Nephron progenitor cell (in vitro differentiated cells): ENCODE measurements at regions not wholly inside any gene's neighbourhood (a gene's known extent, or its start where the extent isn't known, plus 50 kb on each side); places are given as distances from the start of the nearest gene placed in this dataset.

Source experiments
- DNase-seq: peaks from one replicate; pipeline ENCODE4 v3.0.0; 2021
- H3K27ac Mint-ChIP-seq: 2 replicates; pipeline ENCODE4 v1.8.0; 2021; ENCODE audit warnings: mild to moderate bottlenecking, moderate library complexity, mixed read lengths
- H3K27me3 Mint-ChIP-seq: 2 replicates; pipeline ENCODE4 v1.8.0; 2021; ENCODE audit warnings: mild to moderate bottlenecking, low read depth, mixed read lengths; ENCODE audit not compliant: poor library complexity
- H3K36me3 Mint-ChIP-seq: 2 replicates; pipeline ENCODE4 v1.8.0; 2021; ENCODE audit warnings: low read depth, mixed read lengths
- H3K4me1 Mint-ChIP-seq: 2 replicates; pipeline ENCODE4 v1.8.0; 2021; ENCODE audit warnings: mixed read lengths
- H3K4me3 Mint-ChIP-seq: 2 replicates; pipeline ENCODE4 v1.8.0; 2021; ENCODE audit warnings: mild to moderate bottlenecking, moderate library complexity, mixed read lengths
- H3K9me3 Mint-ChIP-seq: 2 replicates; pipeline ENCODE4 v1.8.0; 2021; ENCODE audit warnings: mild to moderate bottlenecking, moderate library complexity, mixed read lengths
- TF ChIP-seq, protein P1 (sequence below): fragments of 200-600 bp; sonication (generic); IDR thresholded peaks from 2 replicates; pipeline ENCODE4 v1.5.0; 2021; ENCODE audit warnings: antibody characterized with exemption

DNA sequence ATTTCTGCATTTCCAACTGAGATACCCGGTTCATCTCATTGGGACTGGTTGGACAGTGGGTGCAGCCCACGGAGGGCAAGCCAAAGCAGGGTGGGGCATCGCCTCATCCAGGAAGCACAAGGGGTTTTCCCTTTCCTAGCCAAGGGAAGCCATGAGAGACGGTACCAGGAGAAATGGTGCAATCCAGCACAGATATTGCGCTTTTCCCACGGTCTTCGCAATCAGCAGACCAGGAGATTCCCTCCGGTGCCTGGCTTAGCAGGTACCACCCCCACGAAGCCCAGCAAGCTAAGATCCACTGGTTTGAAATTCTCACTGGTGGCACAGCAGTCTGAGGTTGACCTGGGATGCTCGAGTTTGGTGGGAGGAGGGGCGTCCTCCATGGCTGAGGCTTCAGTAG, 527.0 kb downstream of the TLE1 start:
- H3K27ac Mint-ChIP-seq: no peak overlapping the region
- H3K27me3 Mint-ChIP-seq: peaks cover 3% of the 10 kb centered on the region
- TF ChIP-seq, protein P1, sequence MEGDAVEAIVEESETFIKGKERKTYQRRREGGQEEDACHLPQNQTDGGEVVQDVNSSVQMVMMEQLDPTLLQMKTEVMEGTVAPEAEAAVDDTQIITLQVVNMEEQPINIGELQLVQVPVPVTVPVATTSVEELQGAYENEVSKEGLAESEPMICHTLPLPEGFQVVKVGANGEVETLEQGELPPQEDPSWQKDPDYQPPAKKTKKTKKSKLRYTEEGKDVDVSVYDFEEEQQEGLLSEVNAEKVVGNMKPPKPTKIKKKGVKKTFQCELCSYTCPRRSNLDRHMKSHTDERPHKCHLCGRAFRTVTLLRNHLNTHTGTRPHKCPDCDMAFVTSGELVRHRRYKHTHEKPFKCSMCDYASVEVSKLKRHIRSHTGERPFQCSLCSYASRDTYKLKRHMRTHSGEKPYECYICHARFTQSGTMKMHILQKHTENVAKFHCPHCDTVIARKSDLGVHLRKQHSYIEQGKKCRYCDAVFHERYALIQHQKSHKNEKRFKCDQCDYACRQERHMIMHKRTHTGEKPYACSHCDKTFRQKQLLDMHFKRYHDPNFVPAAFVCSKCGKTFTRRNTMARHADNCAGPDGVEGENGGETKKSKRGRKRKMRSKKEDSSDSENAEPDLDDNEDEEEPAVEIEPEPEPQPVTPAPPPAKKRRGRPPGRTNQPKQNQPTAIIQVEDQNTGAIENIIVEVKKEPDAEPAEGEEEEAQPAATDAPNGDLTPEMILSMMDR: no peak
- DNase-seq: no peak
- H3K4me3 Mint-ChIP-seq: no peak overlapping the region
- H3K9me3 Mint-ChIP-seq: peaks cover 40% of the 10 kb centered on the region
- H3K36me3 Mint-ChIP-seq: peaks cover 32% of the 10 kb centered on the region
- peaks cover 17% of the 10 kb centered on the region for H3K4me1 Mint-ChIP-seq

DNA sequence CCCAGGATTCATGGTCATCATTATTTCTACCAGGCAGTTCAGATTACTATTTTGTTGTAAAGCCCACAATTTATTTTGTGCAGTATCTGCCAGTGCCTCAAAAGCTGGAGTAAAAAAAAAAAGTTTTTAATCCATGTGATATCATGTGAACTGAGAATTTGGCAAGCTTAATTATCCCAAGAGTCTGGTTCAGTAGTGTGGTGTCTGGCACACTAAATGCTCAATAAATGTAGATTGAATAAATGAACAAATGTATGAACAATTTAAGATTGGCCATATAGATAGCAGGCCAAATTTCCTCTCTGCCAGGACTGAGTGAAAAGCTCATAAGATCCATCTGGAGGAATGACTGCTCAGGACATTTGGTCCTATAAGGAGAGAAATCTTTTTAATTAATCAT, 533.0 kb downstream of the TLE1 start:
- H3K9me3 Mint-ChIP-seq: peaks cover 8% of the 10 kb centered on the region
- no peak overlapping the region for H3K27ac Mint-ChIP-seq
- H3K4me1 Mint-ChIP-seq: no peaks in the 10 kb centered on the region
- no peak for DNase-seq
- H3K36me3 Mint-ChIP-seq: peaks cover 4% of the 10 kb centered on the region
- peaks cover 7% of the 10 kb centered on the region for H3K27me3 Mint-ChIP-seq
- no peak overlapping the region for H3K4me3 Mint-ChIP-seq
- TF ChIP-seq, protein P1: no peak

DNA sequence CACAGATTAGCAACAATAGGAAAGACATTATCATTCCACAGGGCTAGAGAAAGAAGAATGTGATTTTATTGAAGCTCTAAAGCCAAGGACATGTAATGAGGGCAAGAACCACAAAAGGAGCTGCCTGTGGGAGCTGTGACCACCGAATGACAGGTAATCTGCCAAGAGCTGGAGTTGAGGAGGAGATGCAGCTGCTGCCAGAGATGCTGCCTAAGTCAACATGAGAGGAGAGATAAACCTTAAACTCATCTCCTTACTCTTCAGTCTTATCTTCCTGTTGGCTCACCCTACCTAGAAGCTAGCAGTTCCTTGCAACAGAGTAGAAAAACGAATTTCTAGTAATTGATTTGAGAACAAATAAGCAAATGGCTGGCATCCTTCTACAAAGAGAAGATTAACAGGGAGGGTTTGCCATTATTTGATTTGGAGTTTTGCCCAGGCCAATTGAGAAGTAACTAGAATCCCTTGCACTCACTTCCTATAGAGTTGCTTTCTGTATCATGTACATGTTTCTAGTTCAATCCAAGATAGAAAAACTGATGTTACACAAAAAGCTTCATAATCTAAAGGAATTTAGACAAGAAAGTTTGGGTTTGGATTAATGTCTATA, 539.2 kb downstream of the TLE1 start:
- Mint-ChIP-seq H3K4me3 (no peak overlapping the region), H3K9me3 (peaks cover 46% of the 10 kb centered on the region), H3K4me1 (peaks cover 4% of the 10 kb centered on the region), H3K27me3 (peaks cover 3% of the 10 kb centered on the region), H3K36me3 (peaks cover 15% of the 10 kb centered on the region), H3K27ac (no peak overlapping the region)
- TF ChIP-seq, protein P1: no peak
- no peak for DNase-seq

GRCh38 chr9:81146684-81147337, 542.5 kb downstream of the TLE1 start:
- Mint-ChIP-seq H3K27ac (no peak overlapping the region), H3K4me1 (peaks cover 11% of the 10 kb centered on the region)

DNA sequence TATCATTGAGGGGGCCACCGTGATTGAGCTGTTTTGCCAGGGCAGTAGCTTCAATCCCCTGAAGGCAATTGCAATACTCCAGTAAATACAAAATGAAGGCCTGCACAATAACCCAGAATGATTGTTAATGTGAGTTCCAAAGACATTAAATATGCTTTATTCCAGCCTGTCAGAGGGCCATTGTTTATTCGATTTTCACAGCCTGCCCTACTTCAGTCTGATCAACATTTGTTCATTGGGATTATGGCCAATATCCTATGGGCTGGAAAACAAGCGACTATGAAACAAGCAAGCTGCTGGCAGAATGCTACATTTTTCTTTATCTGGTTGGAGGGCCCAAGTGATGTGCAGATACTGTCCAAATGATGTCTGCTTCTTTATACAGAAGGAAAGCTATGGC, 543.1 kb downstream of the TLE1 start:
- no peak for DNase-seq
- Mint-ChIP-seq H3K27ac (no peak overlapping the region), H3K9me3 (peaks cover 47% of the 10 kb centered on the region), H3K36me3 (peaks cover 11% of the 10 kb centered on the region), H3K4me1 (peaks cover 14% of the 10 kb centered on the region), H3K4me3 (no peak overlapping the region), H3K27me3 (peaks cover 3% of the 10 kb centered on the region)
- TF ChIP-seq, protein P1: no peak

More at GRCh38 chr9:81146684-81147337, 542.5 kb downstream of the TLE1 start:
- DNase-seq: no peak
- TF ChIP-seq, protein P1: no peak
- Mint-ChIP-seq H3K9me3 (peaks cover 47% of the 10 kb centered on the region), H3K36me3 (peaks cover 11% of the 10 kb centered on the region), H3K27me3 (peaks cover 3% of the 10 kb centered on the region), H3K4me3 (no peak overlapping the region)
